PC-3 (cell line): ENCODE measurements at regions not wholly inside any gene's neighbourhood (a gene's known extent, or its start where the extent isn't known, plus 50 kb on each side); places are given as distances from the start of the nearest gene placed in this dataset.

Experiments used
- ATAC-seq: fragments of 200-7000 bp; cut with Tn5 transposase; 2 replicates; pipeline ENCODE4 v1.9.1; 2020; ENCODE audit warnings: mild to moderate bottlenecking, moderate library complexity
- BruUV-seq: library from RNA; stranded (reverse); fragments of 400-500 nt; replicated peaks from 2 replicates; lab custom pipeline; 2021; lab: Mats Ljungman, UMichigan
- CTCF ChIA-PET: fragments of 300-600 bp; sonication (Branson Sonifier 250); formaldehyde crosslinking; loops from one replicate; lab custom pipeline; 2022; ENCODE audit warnings: antibody characterized with exemption; lab: Charles Lee
- POLR2A ChIA-PET: fragments of 300-600 bp; sonication (Branson Sonifier 250); formaldehyde crosslinking; loops from one replicate; lab custom pipeline; 2022; ENCODE audit warnings: antibody characterized with exemption; ENCODE audit not compliant: unreplicated experiment; lab: Charles Lee
- DNase-seq: peaks from one replicate; pipeline ENCODE4 v3.0.0-alpha.2; 2015
- H2AFZ ChIP-seq: fragments of 300-600 bp; sonication (generic); 2 replicates; pipeline ENCODE4 v1.6.0; 2016; ENCODE audit warnings: antibody characterized with exemption, low read length
- H3F3A ChIP-seq: fragments of 300-600 bp; sonication (generic); one replicate; pipeline ENCODE4 v1.6.0; 2017; ENCODE audit warnings: antibody characterized with exemption, low read length, control low read depth, mild to moderate bottlenecking; ENCODE audit not compliant: unreplicated experiment
- H3K27ac ChIP-seq: fragments of 300-600 bp; sonication (generic); 2 replicates; pipeline ENCODE4 v1.5.1; 2016; ENCODE audit warnings: mild to moderate bottlenecking, low read length
- H3K27me3 ChIP-seq: fragments of 300-600 bp; sonication (generic); 2 replicates; pipeline ENCODE4 v1.6.1; 2016; ENCODE audit warnings: low read length, mixed read lengths
- H3K36me3 ChIP-seq: fragments of 300-600 bp; sonication (generic); 2 replicates; pipeline ENCODE4 v1.6.1; 2016; ENCODE audit warnings: low read depth, mixed run types, low read length, mixed read lengths
- H3K4me1 ChIP-seq: fragments of 300-600 bp; sonication (generic); 2 replicates; pipeline ENCODE4 v1.5.1; 2016; ENCODE audit warnings: low read length; ENCODE audit not compliant: insufficient read depth
- H3K4me2 ChIP-seq: fragments of 300-600 bp; sonication (generic); 2 replicates; pipeline ENCODE4 v1.6.0; 2016; ENCODE audit warnings: low read length
- H3K4me3 ChIP-seq: fragments of 300-600 bp; sonication (generic); 2 replicates; pipeline ENCODE4 v1.5.1; 2016; ENCODE audit warnings: mild to moderate bottlenecking, low read length, mixed read lengths
- H3K79me2 ChIP-seq: fragments of 300-600 bp; sonication (generic); 2 replicates; pipeline ENCODE4 v1.6.1; 2017; ENCODE audit warnings: low read length, mixed read lengths
- H3K9ac ChIP-seq: fragments of 300-600 bp; sonication (generic); 2 replicates; pipeline ENCODE4 v1.6.0; 2016; ENCODE audit warnings: mild to moderate bottlenecking, low read length
- H3K9me2 ChIP-seq: fragments of 300-600 bp; sonication (generic); replicated peaks from 2 replicates; pipeline ENCODE4 v1.6.1; 2016; ENCODE audit warnings: mixed run types, low read length, mixed read lengths
- H3K9me3 ChIP-seq: fragments of 300-600 bp; sonication (generic); 2 replicates; pipeline ENCODE4 v1.6.1; 2016; ENCODE audit warnings: low read length, mixed read lengths
- H4K20me1 ChIP-seq: fragments of 300-600 bp; sonication (generic); 2 replicates; pipeline ENCODE4 v1.6.1; 2016; ENCODE audit warnings: low read length, mixed read lengths
- CTCF ChIP-seq: fragments of 300-600 bp; sonication (generic); conservative IDR thresholded peaks from 2 replicates; pipeline ENCODE4 v1.5.1; 2017; ENCODE audit warnings: antibody characterized with exemption, low read depth, mild to moderate bottlenecking, low read length
- EZH2 ChIP-seq: fragments of 300-600 bp; sonication (generic); IDR thresholded peaks from one replicate; pipeline ENCODE4 v1.6.1; 2017; ENCODE audit warnings: antibody characterized with exemption, mild to moderate bottlenecking, low read length; ENCODE audit not compliant: unreplicated experiment
- EZH2phosphoT487 ChIP-seq: fragments of 300-600 bp; sonication (generic); IDR thresholded peaks from 2 replicates; pipeline ENCODE4 v1.6.1; 2018; ENCODE audit warnings: mild to moderate bottlenecking, antibody characterized with exemption, low read length, borderline replicate concordance
- intact Hi-C: fragments of 100-400 bp; cut with micrococcal nuclease; formaldehyde crosslinking; loops from 2 replicates; pipeline ENCODE4 v1.9.0; 2023

GRCh38 chr6:163929538-163929937 lies 515.0 kb downstream of the QKI start:
- Histone ChIP-seq H3K9me3 (no peaks in the 10 kb centered on the region), H3F3A (no peaks in the 10 kb centered on the region), H3K27me3 (no peaks in the 10 kb centered on the region), H3K4me2 (no peak overlapping the region), H3K4me3 (no peak overlapping the region), H3K27ac (no peak overlapping the region), H4K20me1 (no peaks in the 10 kb centered on the region), H2AFZ (no peak overlapping the region), H3K9ac (no peak overlapping the region), H3K9me2 (no peaks in the 10 kb centered on the region), H3K79me2 (no peaks in the 10 kb centered on the region), H3K36me3 (no peaks in the 10 kb centered on the region), H3K4me1 (no peaks in the 10 kb centered on the region)
- ChIA-PET CTCF (no interaction called here), POLR2A (no interaction called here)
- intact Hi-C loops = no loop called here
- DNase-seq (no peak), ATAC-seq (no peak)
- no TSS peak for BruUV-seq
- TF ChIP-seq CTCF (no peak), EZH2 (no peak), EZH2phosphoT487 (no peak)

GRCh38 chr6:163926642-163927041 lies 512.1 kb downstream of the QKI start:
- ATAC-seq (no peak), DNase-seq (no peak)
- no peak overlapping the region for H3K4me2 ChIP-seq
- no peaks in the 10 kb centered on the region for H3K79me2 ChIP-seq
- no TSS peak for BruUV-seq
- H3K36me3 ChIP-seq = no peaks in the 10 kb centered on the region
- H2AFZ ChIP-seq = no peak overlapping the region
- H3K27ac ChIP-seq = no peak overlapping the region
- H3F3A ChIP-seq = no peaks in the 10 kb centered on the region
- POLR2A ChIA-PET = interaction anchor here (0.7 kb wide), 1 partner anchor 16 kb away, joined by 3 read pairs; no protein-coding TSS in a partner anchor
- CTCF ChIA-PET = no interaction called here
- no peak overlapping the region for H3K9ac ChIP-seq
- intact Hi-C loops = no loop called here
- H3K9me2 ChIP-seq = no peaks in the 10 kb centered on the region
- TF ChIP-seq CTCF (no peak), EZH2 (no peak), EZH2phosphoT487 (no peak)
- no peaks in the 10 kb centered on the region for H4K20me1 ChIP-seq
- H3K4me3 ChIP-seq = no peak overlapping the region
- H3K27me3 ChIP-seq = no peaks in the 10 kb centered on the region
- no peaks in the 10 kb centered on the region for H3K4me1 ChIP-seq
- no peaks in the 10 kb centered on the region for H3K9me3 ChIP-seq

GRCh38 chr6:163925839-163926238 lies 511.3 kb downstream of the QKI start:
- Histone ChIP-seq H3K36me3 (no peaks in the 10 kb centered on the region), H3K4me2 (no peak overlapping the region), H3F3A (no peaks in the 10 kb centered on the region), H3K9ac (no peak overlapping the region), H3K9me2 (no peaks in the 10 kb centered on the region), H3K4me1 (no peaks in the 10 kb centered on the region), H3K79me2 (no peaks in the 10 kb centered on the region), H3K27ac (no peak overlapping the region), H3K27me3 (no peaks in the 10 kb centered on the region), H4K20me1 (no peaks in the 10 kb centered on the region), H2AFZ (no peak overlapping the region), H3K4me3 (no peak overlapping the region), H3K9me3 (no peaks in the 10 kb centered on the region)
- POLR2A ChIA-PET = no interaction called here
- no peak for ATAC-seq
- no peak for TF ChIP-seq EZH2phosphoT487
- no peak for TF ChIP-seq CTCF
- TF ChIP-seq EZH2 = no peak
- intact Hi-C loops = no loop called here
- CTCF ChIA-PET = no interaction called here
- BruUV-seq = no TSS peak
- no peak for DNase-seq
